Liver (tissue), 8 donors: ENCODE measurements at regions not wholly inside any gene's neighbourhood (a gene's known extent, or its start where the extent isn't known, plus 50 kb on each side); places are given as distances from the start of the nearest gene placed in this dataset.

Experiments
- DNase-seq: peaks from one replicate; pipeline ENCODE4 v3.0.0-alpha.2; 2017; ENCODE audit warnings: low spot score
- H3K27ac ChIP-seq, 2 donors: one replicate each; pipeline ENCODE4 v1.7.0; 2013; ENCODE audit warnings: inconsistent platforms in 2 of 2, low read length in 2 of 2, control low read depth in 1 of 2, low read depth in 1 of 2, mild to moderate bottlenecking in 1 of 2
- H3K27me3 ChIP-seq, 4 donors: one replicate each; pipeline versions ENCODE4 v1.6.1 to v1.7.0; 2013; ENCODE audit warnings: low read length in 3 of 4, inconsistent platforms in 1 of 4, mild to moderate bottlenecking in 1 of 4, moderate library complexity in 1 of 4; ENCODE audit not compliant: control insufficient read depth in 4 of 4, insufficient read depth in 4 of 4
- H3K36me3 ChIP-seq, 4 donors: one replicate each; pipeline versions ENCODE4 v1.6.1 to v1.7.0; 2013; ENCODE audit warnings: low read length in 3 of 4, mild to moderate bottlenecking in 3 of 4, low read depth in 1 of 4, moderate library complexity in 1 of 4; ENCODE audit not compliant: control insufficient read depth in 4 of 4, insufficient read depth in 3 of 4
- H3K4me1 ChIP-seq, 4 donors: one replicate each; pipeline versions ENCODE4 v1.6.1 to v1.7.0; 2013; ENCODE audit warnings: low read length in 3 of 4, mild to moderate bottlenecking in 3 of 4, moderate library complexity in 1 of 4; ENCODE audit not compliant: control insufficient read depth in 4 of 4, insufficient read depth in 4 of 4
- H3K4me3 ChIP-seq, 3 donors: one replicate each; pipeline versions ENCODE4 v1.6.1 to v1.7.0; 2013; ENCODE audit warnings: low read length in 3 of 3, control low read depth in 1 of 3, low read depth in 1 of 3, mild to moderate bottlenecking in 1 of 3
- H3K9ac ChIP-seq, 2 donors: one replicate each; pipeline ENCODE4 v1.7.0; 2013; ENCODE audit warnings: low read length in 2 of 2, mild to moderate bottlenecking in 2 of 2, moderate library complexity in 2 of 2, control low read depth in 1 of 2, low read depth in 1 of 2
- H3K9me3 ChIP-seq, 4 donors: one replicate each; pipeline versions ENCODE4 v1.6.1 to v1.7.0; 2013; ENCODE audit warnings: low read length in 3 of 4; ENCODE audit not compliant: control insufficient read depth in 4 of 4
- EGR1 ChIP-seq, 2 donors: IDR thresholded peaks; 2 replicates each; pipeline ENCODE4 v1.6.1; 2016 to 2018; ENCODE audit warnings: antibody characterized with exemption in 2 of 2, low read depth in 2 of 2
- FOXA1 ChIP-seq: IDR thresholded peaks from 2 replicates; pipeline ENCODE4 v1.6.1; 2016; ENCODE audit warnings: antibody characterized with exemption
- GABPA ChIP-seq, 2 donors: IDR thresholded peaks in 1 of 2; conservative IDR thresholded peaks in 1 of 2; 2 replicates each; pipeline ENCODE4 v1.6.1; 2016; ENCODE audit warnings: antibody characterized with exemption in 2 of 2, mild to moderate bottlenecking in 1 of 2, moderate library complexity in 1 of 2
- HNF4A ChIP-seq, 2 donors: conservative IDR thresholded peaks; 2 replicates each; pipeline ENCODE4 v1.6.1; 2016; ENCODE audit warnings: antibody characterized with exemption in 2 of 2, mild to moderate bottlenecking in 2 of 2
- HNF4G ChIP-seq: IDR thresholded peaks from 2 replicates; pipeline ENCODE4 v1.6.1; 2016; ENCODE audit warnings: antibody characterized with exemption
- JUND ChIP-seq, 2 donors: IDR thresholded peaks; 2 replicates each; pipeline ENCODE4 v1.6.1; 2016; ENCODE audit warnings: antibody characterized with exemption in 2 of 2
- NR2F2 ChIP-seq: IDR thresholded peaks from 2 replicates; pipeline ENCODE4 v1.6.1; 2016; ENCODE audit warnings: antibody characterized with exemption
- RXRA ChIP-seq, 2 donors: IDR thresholded peaks; 2 replicates each; pipeline ENCODE4 v1.6.1; 2017 to 2018; ENCODE audit warnings: antibody characterized with exemption in 2 of 2, mild to moderate bottlenecking in 1 of 2
- SP1 ChIP-seq: IDR thresholded peaks from 2 replicates; pipeline ENCODE4 v1.6.1; 2018; ENCODE audit warnings: antibody characterized with exemption, mild to moderate bottlenecking
- TAF1 ChIP-seq: conservative IDR thresholded peaks from 2 replicates; pipeline ENCODE4 v1.6.1; 2016; ENCODE audit warnings: antibody characterized with exemption, mild to moderate bottlenecking
- WGBS: extraction: QIAGEN DNeasy Blood & Tissue Kit; methylation state at CpG from one replicate; pipeline ENCODE4 v1.1.7; 2013; 5-methylcytosine and 5-hydroxymethylcytosine counted together
- TF ChIP-seq, protein P1 (sequence below): IDR thresholded peaks from 2 replicates; pipeline ENCODE4 v1.6.1; 2016; ENCODE audit warnings: antibody characterized with exemption, mild to moderate bottlenecking
- TF ChIP-seq, protein P2 (sequence below): IDR thresholded peaks from 2 replicates; pipeline ENCODE4 v1.6.1; 2016; ENCODE audit warnings: antibody characterized with exemption
- TF ChIP-seq, protein P3 (sequence below): fragments of 150-350 bp; IDR thresholded peaks from 2 replicates; pipeline ENCODE4 v1.5.1; 2017; ENCODE audit warnings: improper control_type of control experiment, low read depth, low read length; ENCODE audit not compliant: missing input control
- TF ChIP-seq, protein P4 (sequence below): IDR thresholded peaks from 2 replicates; pipeline ENCODE4 v1.6.1; 2016; ENCODE audit warnings: antibody characterized with exemption
- donor health status: healthy.
- donor health status: healthy.
- donor health status: healthy.
- donor health status: healthy.
- donor health status: healthy.

DNA sequence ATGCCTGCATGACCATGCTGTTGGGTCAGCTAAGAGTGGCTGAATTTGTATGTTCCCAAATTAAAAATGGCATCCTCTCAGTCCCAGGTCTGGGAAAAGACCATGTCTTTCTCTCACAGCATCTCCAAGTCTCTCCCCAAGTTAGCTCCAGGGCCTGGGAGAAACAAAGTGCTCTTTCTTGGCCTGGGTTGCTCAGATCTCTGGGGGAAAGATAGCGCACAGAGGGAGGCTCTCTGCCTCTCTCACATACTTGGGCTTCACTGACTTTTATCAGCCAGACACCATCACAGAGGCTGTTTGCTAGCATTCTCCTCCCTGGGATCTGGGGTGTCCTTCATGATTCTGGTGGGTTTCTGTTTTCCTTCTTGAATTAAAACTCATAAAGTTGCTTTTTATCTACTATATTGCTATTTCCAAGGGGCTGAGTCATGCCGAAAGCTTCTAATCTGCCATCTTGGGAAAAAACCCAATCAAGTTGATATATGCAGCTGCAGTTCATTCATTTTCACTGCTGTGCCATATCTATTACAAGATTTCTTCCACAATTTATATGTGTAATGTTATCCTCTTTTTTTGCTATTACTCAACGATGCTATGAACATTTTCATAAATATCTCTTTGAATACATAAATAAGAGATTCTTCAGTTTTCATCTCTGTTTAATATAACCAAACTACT, 190.2 kb downstream of the MOXD1 start:
- Histone ChIP-seq H3K4me1 (no peaks in the 10 kb centered on the region), H3K4me3 (no peak overlapping the region), H3K9me3 (peaks cover 0 to 2% (median 0%) of the 10 kb centered on the region in 4 donors), H3K36me3 (no peaks in the 10 kb centered on the region), H3K27ac (no peak overlapping the region), H3K9ac (no peak overlapping the region), H3K27me3 (no peaks in the 10 kb centered on the region)
- no peak for DNase-seq
- TF ChIP-seq EGR1 (IDR thresholded peaks at IDR 0.05; ENCODE audit: low read depth in 2 of 2) (no peak), RXRA (IDR thresholded peaks at IDR 0.05) (no peak), NR2F2 (no peak), JUND (IDR thresholded peaks at IDR 0.05) (no peak)
- TF ChIP-seq, protein P1, sequence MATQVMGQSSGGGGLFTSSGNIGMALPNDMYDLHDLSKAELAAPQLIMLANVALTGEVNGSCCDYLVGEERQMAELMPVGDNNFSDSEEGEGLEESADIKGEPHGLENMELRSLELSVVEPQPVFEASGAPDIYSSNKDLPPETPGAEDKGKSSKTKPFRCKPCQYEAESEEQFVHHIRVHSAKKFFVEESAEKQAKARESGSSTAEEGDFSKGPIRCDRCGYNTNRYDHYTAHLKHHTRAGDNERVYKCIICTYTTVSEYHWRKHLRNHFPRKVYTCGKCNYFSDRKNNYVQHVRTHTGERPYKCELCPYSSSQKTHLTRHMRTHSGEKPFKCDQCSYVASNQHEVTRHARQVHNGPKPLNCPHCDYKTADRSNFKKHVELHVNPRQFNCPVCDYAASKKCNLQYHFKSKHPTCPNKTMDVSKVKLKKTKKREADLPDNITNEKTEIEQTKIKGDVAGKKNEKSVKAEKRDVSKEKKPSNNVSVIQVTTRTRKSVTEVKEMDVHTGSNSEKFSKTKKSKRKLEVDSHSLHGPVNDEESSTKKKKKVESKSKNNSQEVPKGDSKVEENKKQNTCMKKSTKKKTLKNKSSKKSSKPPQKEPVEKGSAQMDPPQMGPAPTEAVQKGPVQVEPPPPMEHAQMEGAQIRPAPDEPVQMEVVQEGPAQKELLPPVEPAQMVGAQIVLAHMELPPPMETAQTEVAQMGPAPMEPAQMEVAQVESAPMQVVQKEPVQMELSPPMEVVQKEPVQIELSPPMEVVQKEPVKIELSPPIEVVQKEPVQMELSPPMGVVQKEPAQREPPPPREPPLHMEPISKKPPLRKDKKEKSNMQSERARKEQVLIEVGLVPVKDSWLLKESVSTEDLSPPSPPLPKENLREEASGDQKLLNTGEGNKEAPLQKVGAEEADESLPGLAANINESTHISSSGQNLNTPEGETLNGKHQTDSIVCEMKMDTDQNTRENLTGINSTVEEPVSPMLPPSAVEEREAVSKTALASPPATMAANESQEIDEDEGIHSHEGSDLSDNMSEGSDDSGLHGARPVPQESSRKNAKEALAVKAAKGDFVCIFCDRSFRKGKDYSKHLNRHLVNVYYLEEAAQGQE, result no peak
- WGBS, result 65% methylated on average over 3 of the region's 3 CpGs

DNA sequence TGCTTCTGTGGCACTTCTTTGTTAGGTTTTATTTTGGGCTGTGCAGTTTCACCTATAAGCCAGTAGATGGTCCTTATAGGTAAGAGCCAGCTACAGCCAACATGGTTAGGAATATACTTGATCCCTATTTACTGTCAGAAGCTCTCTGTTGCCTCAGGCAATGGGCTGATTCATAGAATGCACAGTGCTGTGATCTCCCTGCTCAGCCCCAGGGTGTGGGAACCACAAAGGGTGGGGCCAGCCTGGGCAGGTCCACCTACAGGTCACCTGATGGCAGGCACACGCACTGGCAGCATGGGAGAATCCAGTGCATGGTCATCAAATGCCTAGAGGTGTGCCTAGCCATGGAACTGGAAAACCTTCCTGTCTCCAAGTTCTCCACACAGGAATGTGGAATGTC, 191.9 kb downstream of the MOXD1 start:
- TF ChIP-seq HNF4G, result no peak
- TF ChIP-seq TAF1, result no peak
- no peak for TF ChIP-seq FOXA1
- TF ChIP-seq RXRA (IDR thresholded peaks at IDR 0.05), result no peak
- no peak for TF ChIP-seq HNF4A (conservative IDR thresholded peaks at IDR 0.05)
- TF ChIP-seq GABPA (IDR thresholded peaks at IDR 0.05 in 1 of 2, conservative IDR thresholded peaks at IDR 0.05 in 1 of 2), result no peak
- TF ChIP-seq, protein P1, result no peak
- TF ChIP-seq EGR1 (IDR thresholded peaks at IDR 0.05; ENCODE audit: low read depth in 2 of 2), result no peak
- TF ChIP-seq SP1, result no peak
- TF ChIP-seq, protein P2, sequence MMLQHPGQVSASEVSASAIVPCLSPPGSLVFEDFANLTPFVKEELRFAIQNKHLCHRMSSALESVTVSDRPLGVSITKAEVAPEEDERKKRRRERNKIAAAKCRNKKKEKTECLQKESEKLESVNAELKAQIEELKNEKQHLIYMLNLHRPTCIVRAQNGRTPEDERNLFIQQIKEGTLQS, result no peak
- TF ChIP-seq, protein P3, sequence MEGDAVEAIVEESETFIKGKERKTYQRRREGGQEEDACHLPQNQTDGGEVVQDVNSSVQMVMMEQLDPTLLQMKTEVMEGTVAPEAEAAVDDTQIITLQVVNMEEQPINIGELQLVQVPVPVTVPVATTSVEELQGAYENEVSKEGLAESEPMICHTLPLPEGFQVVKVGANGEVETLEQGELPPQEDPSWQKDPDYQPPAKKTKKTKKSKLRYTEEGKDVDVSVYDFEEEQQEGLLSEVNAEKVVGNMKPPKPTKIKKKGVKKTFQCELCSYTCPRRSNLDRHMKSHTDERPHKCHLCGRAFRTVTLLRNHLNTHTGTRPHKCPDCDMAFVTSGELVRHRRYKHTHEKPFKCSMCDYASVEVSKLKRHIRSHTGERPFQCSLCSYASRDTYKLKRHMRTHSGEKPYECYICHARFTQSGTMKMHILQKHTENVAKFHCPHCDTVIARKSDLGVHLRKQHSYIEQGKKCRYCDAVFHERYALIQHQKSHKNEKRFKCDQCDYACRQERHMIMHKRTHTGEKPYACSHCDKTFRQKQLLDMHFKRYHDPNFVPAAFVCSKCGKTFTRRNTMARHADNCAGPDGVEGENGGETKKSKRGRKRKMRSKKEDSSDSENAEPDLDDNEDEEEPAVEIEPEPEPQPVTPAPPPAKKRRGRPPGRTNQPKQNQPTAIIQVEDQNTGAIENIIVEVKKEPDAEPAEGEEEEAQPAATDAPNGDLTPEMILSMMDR, result no peak
- no peak for TF ChIP-seq JUND (IDR thresholded peaks at IDR 0.05)
- TF ChIP-seq, protein P4, sequence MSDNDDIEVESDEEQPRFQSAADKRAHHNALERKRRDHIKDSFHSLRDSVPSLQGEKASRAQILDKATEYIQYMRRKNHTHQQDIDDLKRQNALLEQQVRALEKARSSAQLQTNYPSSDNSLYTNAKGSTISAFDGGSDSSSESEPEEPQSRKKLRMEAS, result no peak
- no peak for TF ChIP-seq NR2F2
- H3K4me1 ChIP-seq, result no peaks in the 10 kb centered on the region
- no peak for DNase-seq
- H3K27me3 ChIP-seq, result no peaks in the 10 kb centered on the region
- no peak overlapping the region for H3K27ac ChIP-seq
- H3K9me3 ChIP-seq, result peaks cover 0 to 2% (median 0%) of the 10 kb centered on the region in 4 donors
- 82% methylated on average over 1 of the region's 1 CpG for WGBS
- H3K9ac ChIP-seq, result no peak overlapping the region
- no peak overlapping the region for H3K4me3 ChIP-seq
- H3K36me3 ChIP-seq, result no peaks in the 10 kb centered on the region
